DND-41 (cell line): ENCODE measurements at regions not wholly inside any gene's neighbourhood (a gene's known extent, or its start where the extent isn't known, plus 50 kb on each side); places are given as distances from the start of the nearest gene placed in this dataset.

Experiments used
- EZH2 ChIP-seq: IDR thresholded peaks from 3 replicates; pipeline ENCODE4 v1.6.1; 2012; ENCODE audit warnings: borderline replicate concordance, low read depth, mild to moderate bottlenecking, moderate library complexity, low read length, inconsistent platforms; ENCODE audit not compliant: severe bottlenecking
- TF ChIP-seq, protein P1 (sequence below): IDR thresholded peaks from 2 replicates; pipeline ENCODE4 v1.5.1; 2012; ENCODE audit warnings: borderline replicate concordance, low read length, moderate library complexity, mild to moderate bottlenecking; ENCODE audit not compliant: poor library complexity, severe bottlenecking; ENCODE audit errors: extremely low read depth

DNA sequence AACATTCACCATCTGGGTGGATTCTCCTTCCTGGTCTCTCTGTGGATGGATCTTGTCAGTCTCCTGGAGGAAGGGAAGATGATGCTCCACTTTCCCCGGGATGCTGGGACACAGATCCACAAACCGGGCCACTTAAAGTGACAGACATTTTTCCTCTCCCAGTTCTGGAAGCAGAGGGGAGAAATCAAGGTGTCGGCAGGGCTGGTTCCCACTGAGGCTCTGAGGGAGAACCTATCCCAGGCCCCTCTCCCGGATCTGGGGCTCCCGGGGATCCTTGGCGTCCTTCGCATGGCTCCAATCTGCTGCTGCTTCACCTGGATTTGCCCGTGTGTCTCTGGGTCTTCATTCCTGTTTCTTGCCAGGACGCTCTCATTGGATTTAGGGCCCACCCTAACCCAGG, 263.1 kb upstream of the TNRC6C start:
- TF ChIP-seq, protein P1, sequence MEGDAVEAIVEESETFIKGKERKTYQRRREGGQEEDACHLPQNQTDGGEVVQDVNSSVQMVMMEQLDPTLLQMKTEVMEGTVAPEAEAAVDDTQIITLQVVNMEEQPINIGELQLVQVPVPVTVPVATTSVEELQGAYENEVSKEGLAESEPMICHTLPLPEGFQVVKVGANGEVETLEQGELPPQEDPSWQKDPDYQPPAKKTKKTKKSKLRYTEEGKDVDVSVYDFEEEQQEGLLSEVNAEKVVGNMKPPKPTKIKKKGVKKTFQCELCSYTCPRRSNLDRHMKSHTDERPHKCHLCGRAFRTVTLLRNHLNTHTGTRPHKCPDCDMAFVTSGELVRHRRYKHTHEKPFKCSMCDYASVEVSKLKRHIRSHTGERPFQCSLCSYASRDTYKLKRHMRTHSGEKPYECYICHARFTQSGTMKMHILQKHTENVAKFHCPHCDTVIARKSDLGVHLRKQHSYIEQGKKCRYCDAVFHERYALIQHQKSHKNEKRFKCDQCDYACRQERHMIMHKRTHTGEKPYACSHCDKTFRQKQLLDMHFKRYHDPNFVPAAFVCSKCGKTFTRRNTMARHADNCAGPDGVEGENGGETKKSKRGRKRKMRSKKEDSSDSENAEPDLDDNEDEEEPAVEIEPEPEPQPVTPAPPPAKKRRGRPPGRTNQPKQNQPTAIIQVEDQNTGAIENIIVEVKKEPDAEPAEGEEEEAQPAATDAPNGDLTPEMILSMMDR, result no peak
- no peak for TF ChIP-seq EZH2
